Skeletal muscle tissue (tissue), 3 donors: ENCODE measurements at regions not wholly inside any gene's neighbourhood (a gene's known extent, or its start where the extent isn't known, plus 50 kb on each side); places are given as distances from the start of the nearest gene placed in this dataset.
A peak's percentile ranks its signal among the peaks of the same experiment; 100 is the strongest.
"Not testable (repeated sequence)": the region's sequence is repeated elsewhere in the genome, so short reads cannot be mapped to it uniquely, and the experiment has no call there.

ENCODE experiments used
- H3K27ac ChIP-seq: one replicate; pipeline ENCODE4 v1.7.0; 2013; ENCODE audit warnings: mild to moderate bottlenecking, low read depth, low read length, inconsistent platforms
- H3K27me3 ChIP-seq, 3 donors: one replicate each; pipeline ENCODE4 v1.7.0; 2013; ENCODE audit warnings: low read length in 3 of 3; ENCODE audit not compliant: control insufficient read depth in 3 of 3, insufficient read depth in 3 of 3
- H3K36me3 ChIP-seq, 3 donors: one replicate each; pipeline ENCODE4 v1.7.0; 2013; ENCODE audit warnings: low read length in 3 of 3; ENCODE audit not compliant: control insufficient read depth in 3 of 3, insufficient read depth in 3 of 3
- H3K4me1 ChIP-seq, 3 donors: one replicate each; pipeline ENCODE4 v1.7.0; 2013; ENCODE audit warnings: low read length in 3 of 3, mild to moderate bottlenecking in 3 of 3; ENCODE audit not compliant: control insufficient read depth in 3 of 3, insufficient read depth in 3 of 3
- H3K4me3 ChIP-seq, 3 donors: one replicate each; pipeline ENCODE4 v1.7.0; 2013; ENCODE audit warnings: low read length in 3 of 3
- H3K9ac ChIP-seq, 3 donors: one replicate each; pipeline ENCODE4 v1.7.0; 2013; ENCODE audit warnings: low read length in 3 of 3, mild to moderate bottlenecking in 3 of 3, moderate library complexity in 2 of 3, low read depth in 1 of 3
- H3K9me3 ChIP-seq, 3 donors: one replicate each; pipeline ENCODE4 v1.7.0; 2013; ENCODE audit warnings: low read length in 3 of 3; ENCODE audit not compliant: control insufficient read depth in 3 of 3
- donor health status: Osteomylitis.

GRCh38 chr10:35949811-35950211, 307.7 kb upstream of the FZD8 start:
- Histone ChIP-seq H3K4me1 (no peaks in the 10 kb centered on the region), H3K9me3 (no peaks in the 10 kb centered on the region), H3K9ac (no peak overlapping the region), H3K36me3 (no peaks in the 10 kb centered on the region), H3K27ac (no peak overlapping the region), H3K4me3 (no peak overlapping the region), H3K27me3 (no peaks in the 10 kb centered on the region)

GRCh38 chr10:35946556-35946955, 304.5 kb upstream of the FZD8 start:
- Histone ChIP-seq H3K4me3 (no peak overlapping the region), H3K4me1 (no peaks in the 10 kb centered on the region), H3K36me3 (no peaks in the 10 kb centered on the region), H3K9me3 (no peaks in the 10 kb centered on the region), H3K27ac (no peak overlapping the region), H3K27me3 (no peaks in the 10 kb centered on the region), H3K9ac (no peak overlapping the region)

GRCh38 chr10:35942057-35942456, 300.0 kb upstream of the FZD8 start:
- no peaks in the 10 kb centered on the region for H3K9me3 ChIP-seq
- H3K4me1 ChIP-seq: peaks cover 7 to 20% (median 7%) of the 10 kb centered on the region in 3 donors
- no peak overlapping the region for H3K9ac ChIP-seq
- H3K36me3 ChIP-seq: no peaks in the 10 kb centered on the region
- H3K27ac ChIP-seq: no peak overlapping the region
- H3K4me3 ChIP-seq: no peak overlapping the region
- H3K27me3 ChIP-seq: no peaks in the 10 kb centered on the region

GRCh38 chr10:35940141-35941041, 298.3 kb upstream of the FZD8 start:
- Histone ChIP-seq H3K27me3 (no peaks in the 10 kb centered on the region), H3K4me1 (peaks cover 7 to 20% (median 7%) of the 10 kb centered on the region in 3 donors), H3K4me3 (no peak overlapping the region), H3K9me3 (no peaks in the 10 kb centered on the region), H3K27ac (peak overlapping the region; percentile 33), H3K9ac (no peak overlapping the region), H3K36me3 (no peaks in the 10 kb centered on the region)

GRCh38 chr10:35938160-35938559, 296.1 kb upstream of the FZD8 start:
- H3K4me3 ChIP-seq: no peak overlapping the region
- H3K9me3 ChIP-seq: no peaks in the 10 kb centered on the region
- no peaks in the 10 kb centered on the region for H3K36me3 ChIP-seq
- no peak overlapping the region for H3K9ac ChIP-seq
- no peaks in the 10 kb centered on the region for H3K27me3 ChIP-seq
- no peak overlapping the region for H3K27ac ChIP-seq
- peaks cover 7 to 31% (median 11%) of the 10 kb centered on the region in 3 donors for H3K4me1 ChIP-seq

GRCh38 chr10:35937546-35937945, 295.4 kb upstream of the FZD8 start:
- Histone ChIP-seq H3K36me3 (no peaks in the 10 kb centered on the region), H3K27me3 (no peaks in the 10 kb centered on the region), H3K4me3 (no peak overlapping the region), H3K27ac (no peak overlapping the region), H3K9me3 (no peaks in the 10 kb centered on the region), H3K4me1 (peaks cover 7 to 31% (median 11%) of the 10 kb centered on the region in 3 donors), H3K9ac (no peak overlapping the region)

GRCh38 chr10:35934642-35934995, 292.5 kb upstream of the FZD8 start:
- Histone ChIP-seq H3K36me3 (no peaks in the 10 kb centered on the region), H3K4me1 (peaks cover 0 to 20% (median 4%) of the 10 kb centered on the region in 3 donors), H3K4me3 (no peak overlapping the region), H3K27me3 (no peaks in the 10 kb centered on the region), H3K27ac (no peak overlapping the region), H3K9ac (no peak overlapping the region), H3K9me3 (no peaks in the 10 kb centered on the region)

- no peak overlapping the region for H3K4me3 ChIP-seq
- peaks cover 0 to 19% (median 7%) of the 10 kb centered on the region in 3 donors for H3K4me1 ChIP-seq
- H3K9ac ChIP-seq: no peak overlapping the region
- no peaks in the 10 kb centered on the region for H3K27me3 ChIP-seq
- no peaks in the 10 kb centered on the region for H3K9me3 ChIP-seq
- H3K27ac ChIP-seq: no peak overlapping the region
- H3K36me3 ChIP-seq: no peaks in the 10 kb centered on the region
These were observed 292.0 kb upstream of the FZD8 start for GRCh38 chr10:35933940-35934641.

- H3K4me1 ChIP-seq: peaks cover 0 to 22% (median 9%) of the 10 kb centered on the region in 3 donors
- H3K27me3 ChIP-seq: no peaks in the 10 kb centered on the region
- H3K9ac ChIP-seq: no peak overlapping the region
- no peak overlapping the region for H3K4me3 ChIP-seq
- H3K36me3 ChIP-seq: no peaks in the 10 kb centered on the region
- H3K9me3 ChIP-seq: no peaks in the 10 kb centered on the region
- no peak overlapping the region for H3K27ac ChIP-seq
These were observed 291.4 kb upstream of the FZD8 start for GRCh38 chr10:35933491-35933890.

- H3K4me3 ChIP-seq, H3K27me3 ChIP-seq, H3K36me3 ChIP-seq, H3K27ac ChIP-seq, H3K9me3 ChIP-seq, H3K9ac ChIP-seq: not testable (repeated sequence)
- peaks cover 0 to 16% (median 12%) of the 10 kb centered on the region in 3 donors for H3K4me1 ChIP-seq
These were observed 287.9 kb upstream of the FZD8 start for GRCh38 chr10:35929962-35930361.
